Neuronal stem cell (in vitro differentiated cells): ENCODE measurements at regions not wholly inside any gene's neighbourhood (a gene's known extent, or its start where the extent isn't known, plus 50 kb on each side); places are given as distances from the start of the nearest gene placed in this dataset.

ENCODE experiments used
- DNase-seq: peaks from one replicate; pipeline ENCODE4 v3.0.0-alpha.2; 2013; ENCODE audit warnings: low spot score
- H2AFZ ChIP-seq: one replicate; pipeline ENCODE4 v1.6.1; 2013; ENCODE audit warnings: mild to moderate bottlenecking, low read length, inconsistent platforms
- H2AK5ac ChIP-seq: 2 replicates; pipeline ENCODE4 v1.6.1; 2013; ENCODE audit warnings: low read depth, mild to moderate bottlenecking, inconsistent platforms, low read length, moderate library complexity, mixed read lengths
- H2BK120ac ChIP-seq: 2 replicates; pipeline ENCODE4 v1.6.1; 2013; ENCODE audit warnings: low read depth, mild to moderate bottlenecking, inconsistent platforms, low read length, moderate library complexity, mixed read lengths
- H2BK12ac ChIP-seq: one replicate; pipeline ENCODE4 v1.6.1; 2013; ENCODE audit warnings: low read length, inconsistent platforms
- H2BK15ac ChIP-seq: 2 replicates; pipeline ENCODE4 v1.6.1; 2013; ENCODE audit warnings: mild to moderate bottlenecking, low read length, inconsistent platforms, mixed read lengths
- H2BK5ac ChIP-seq: one replicate; pipeline ENCODE4 v1.6.1; 2013; ENCODE audit warnings: inconsistent platforms, mild to moderate bottlenecking, low read length, moderate library complexity
- H3K14ac ChIP-seq: one replicate; pipeline ENCODE4 v1.6.1; 2013; ENCODE audit warnings: low read length, inconsistent platforms
- H3K18ac ChIP-seq: 2 replicates; pipeline ENCODE4 v1.6.1; 2013; ENCODE audit warnings: low read length, inconsistent platforms
- H3K23ac ChIP-seq: 2 replicates; pipeline ENCODE4 v1.6.1; 2013; ENCODE audit warnings: low read depth, mild to moderate bottlenecking, mixed read lengths, low read length, inconsistent platforms; ENCODE audit not compliant: poor library complexity
- H3K27ac ChIP-seq: replicated peaks from 3 replicates; pipeline ENCODE4 v1.5.1; 2013; ENCODE audit warnings: low read length, inconsistent platforms
- H3K27me3 ChIP-seq, 3 experiments: 2 replicates each; pipeline ENCODE4 v1.6.1; 2013; ENCODE audit warnings: low read length in 3 of 3, mild to moderate bottlenecking in 2 of 3, inconsistent platforms in 1 of 3, low read depth in 1 of 3, mixed read lengths in 1 of 3, moderate library complexity in 1 of 3; ENCODE audit not compliant: control insufficient read depth in 3 of 3, insufficient read depth in 3 of 3
- H3K36me3 ChIP-seq, 2 donors: replicated peaks in 1 of 2; 2 replicates each; pipeline ENCODE4 v1.6.1; 2013; ENCODE audit warnings: low read length in 2 of 2; ENCODE audit not compliant: control insufficient read depth in 2 of 2, insufficient read depth in 2 of 2
- H3K4ac ChIP-seq: 2 replicates; pipeline ENCODE4 v1.6.1; 2013; ENCODE audit warnings: inconsistent platforms, mild to moderate bottlenecking, low read length, moderate library complexity
- H3K4me1 ChIP-seq, 2 donors: 1 replicate in 1 of 2; 2 replicates in 1 of 2; pipeline ENCODE4 v1.6.1; 2013; ENCODE audit warnings: low read length in 2 of 2, low read depth in 1 of 2; ENCODE audit not compliant: control insufficient read depth in 2 of 2, insufficient read depth in 1 of 2
- H3K4me2 ChIP-seq: one replicate; pipeline ENCODE4 v1.6.1; 2013; ENCODE audit warnings: mild to moderate bottlenecking, low read length, inconsistent platforms; ENCODE audit not compliant: insufficient read depth, poor library complexity, severe bottlenecking
- H3K4me3 ChIP-seq, 2 donors: 2 replicates each; pipeline ENCODE4 v1.5.1; 2013; ENCODE audit warnings: low read length in 2 of 2, mild to moderate bottlenecking in 2 of 2, inconsistent platforms in 1 of 2, moderate library complexity in 1 of 2
- H3K79me1 ChIP-seq: one replicate; pipeline ENCODE4 v1.6.1; 2013; ENCODE audit warnings: low read depth, mild to moderate bottlenecking, inconsistent platforms, low read length, moderate library complexity
- H3K9ac ChIP-seq: one replicate; pipeline ENCODE4 v1.6.1; 2013; ENCODE audit warnings: mild to moderate bottlenecking, low read depth, low read length, inconsistent platforms; ENCODE audit not compliant: poor library complexity
- H3K9me3 ChIP-seq, 2 donors: replicated peaks in 1 of 2; 2 replicates each; pipeline versions ENCODE3 to v1.6.1; 2013; ENCODE audit warnings: low read length in 2 of 2, mild to moderate bottlenecking in 2 of 2, inconsistent platforms in 1 of 2, low read depth in 1 of 2, mixed read lengths in 1 of 2, moderate library complexity in 1 of 2; ENCODE audit not compliant: control insufficient read depth in 2 of 2, insufficient read depth in 1 of 2
- H4K8ac ChIP-seq: one replicate; pipeline ENCODE4 v1.6.1; 2013; ENCODE audit warnings: low read depth, mild to moderate bottlenecking, inconsistent platforms, low read length, moderate library complexity
- H4K91ac ChIP-seq: one replicate; pipeline ENCODE4 v1.6.1; 2013; ENCODE audit warnings: low read length, low read depth, mild to moderate bottlenecking, inconsistent platforms; ENCODE audit not compliant: poor library complexity
- WGBS, 2 donors: extraction: QIAGEN DNeasy Blood & Tissue Kit; methylation state at CpG; one replicate each; pipeline ENCODE4 v1.1.7; 2013; ENCODE audit warnings: missing lambda C conversion rate in 2 of 2, mixed read lengths in 1 of 2; ENCODE audit not compliant: insufficient read length in 2 of 2, insufficient replicate concordance in 1 of 2; ENCODE audit errors: extremely low coverage in 2 of 2; 5-methylcytosine and 5-hydroxymethylcytosine counted together

- H3K9me3 ChIP-seq, result no peaks in the 10 kb centered on the region
- H3K14ac ChIP-seq, result no peak overlapping the region
- H2BK15ac ChIP-seq, result no peak overlapping the region
- no peak for DNase-seq
- H3K4me2 ChIP-seq, result no peak overlapping the region
- no peak overlapping the region for H2BK120ac ChIP-seq
- no peak overlapping the region for H4K91ac ChIP-seq
- H3K4me3 ChIP-seq, result no peak overlapping the region
- H3K4ac ChIP-seq, result no peak overlapping the region
- H2BK12ac ChIP-seq, result no peak overlapping the region
- WGBS, 2 donors, result no CpG with 5 or more reads among the region's 4 CpGs
- H3K27me3 ChIP-seq, result peaks cover 0 to 17% (median 0%) of the 10 kb centered on the region in 3 experiments
- no peak overlapping the region for H3K23ac ChIP-seq
- H3K9ac ChIP-seq, result no peak overlapping the region
- H2AK5ac ChIP-seq, result no peak overlapping the region
- H3K27ac ChIP-seq, result no peak overlapping the region
- H3K79me1 ChIP-seq, result no peaks in the 10 kb centered on the region
- no peak overlapping the region for H4K8ac ChIP-seq
- H2AFZ ChIP-seq, result no peak overlapping the region
- H3K18ac ChIP-seq, result no peak overlapping the region
- no peaks in the 10 kb centered on the region for H3K36me3 ChIP-seq
- no peaks in the 10 kb centered on the region for H3K4me1 ChIP-seq
- H2BK5ac ChIP-seq, result no peak overlapping the region
Observed at GRCh38 chr3:168161696-168162095, 66.0 kb upstream of the GOLIM4 start.

- Histone ChIP-seq H3K27me3 (peaks cover 0 to 22% (median 0%) of the 10 kb centered on the region in 3 experiments), H4K8ac (no peak overlapping the region), H2AK5ac (no peak overlapping the region), H4K91ac (no peak overlapping the region), H3K23ac (no peak overlapping the region), H2BK15ac (no peak overlapping the region), H3K36me3 (no peaks in the 10 kb centered on the region), H3K4ac (no peak overlapping the region), H3K79me1 (no peaks in the 10 kb centered on the region), H2BK5ac (no peak overlapping the region), H3K9me3 (peaks cover 5 to 7% of the 10 kb centered on the region in 2 donors), H3K4me1 (no peaks in the 10 kb centered on the region), H3K27ac (no peak overlapping the region), H2BK12ac (no peak overlapping the region), H3K18ac (no peak overlapping the region), H2AFZ (no peak overlapping the region), H3K9ac (no peak overlapping the region), H2BK120ac (no peak overlapping the region), H3K4me3 (no peak overlapping the region), H3K14ac (no peak overlapping the region), H3K4me2 (no peak overlapping the region)
- no CpG with 5 or more reads among the region's 2 CpGs for WGBS, 2 donors
- no peak for DNase-seq
Observed at GRCh38 chr3:168157903-168158302, 62.2 kb upstream of the GOLIM4 start.

GRCh38 chr3:168157099-168157700, 61.5 kb upstream of the GOLIM4 start:
- H3K14ac ChIP-seq, result no peak overlapping the region
- no peak overlapping the region for H2BK12ac ChIP-seq
- H3K36me3 ChIP-seq, result no peaks in the 10 kb centered on the region

GRCh38 chr3:168156479-168156878, 60.8 kb upstream of the GOLIM4 start:
- Histone ChIP-seq H4K91ac (no peak overlapping the region), H2BK120ac (no peak overlapping the region), H2AFZ (no peak overlapping the region), H2BK12ac (no peak overlapping the region), H3K4me1 (no peaks in the 10 kb centered on the region), H3K27ac (no peak overlapping the region), H3K23ac (no peak overlapping the region), H3K4me2 (no peak overlapping the region), H3K9ac (no peak overlapping the region), H3K9me3 (peaks cover 8 to 12% of the 10 kb centered on the region in 2 donors), H2AK5ac (no peak overlapping the region), H3K18ac (no peak overlapping the region), H3K14ac (no peak overlapping the region), H3K79me1 (no peaks in the 10 kb centered on the region), H3K27me3 (peaks cover 0 to 22% (median 0%) of the 10 kb centered on the region in 3 experiments), H2BK15ac (no peak overlapping the region), H3K4ac (no peak overlapping the region), H2BK5ac (no peak overlapping the region), H3K36me3 (no peaks in the 10 kb centered on the region), H4K8ac (no peak overlapping the region), H3K4me3 (no peak overlapping the region)
- WGBS, 2 donors, result no CpG with 5 or more reads among the region's 6 CpGs
- DNase-seq, result no peak

More at GRCh38 chr3:168157099-168157700, 61.5 kb upstream of the GOLIM4 start:
- Histone ChIP-seq H3K18ac (no peak overlapping the region), H3K23ac (no peak overlapping the region), H2AFZ (no peak overlapping the region), H2BK15ac (no peak overlapping the region), H3K27ac (no peak overlapping the region), H3K4ac (no peak overlapping the region), H4K91ac (no peak overlapping the region), H3K4me3 (no peak overlapping the region), H3K9ac (no peak overlapping the region), H3K27me3 (peaks cover 0 to 22% (median 0%) of the 10 kb centered on the region in 3 experiments), H3K79me1 (no peaks in the 10 kb centered on the region), H2AK5ac (no peak overlapping the region), H2BK5ac (no peak overlapping the region), H2BK120ac (no peak overlapping the region), H3K9me3 (peaks cover 8 to 12% of the 10 kb centered on the region in 2 donors), H4K8ac (no peak overlapping the region), H3K4me1 (no peaks in the 10 kb centered on the region), H3K4me2 (no peak overlapping the region)
- no CpG with 5 or more reads among the region's 2 CpGs for WGBS, 2 donors
- DNase-seq, result no peak
